Suppressor macrophage treated with lipopolysaccharide for 1 hour (primary cell): ENCODE measurements at regions not wholly inside any gene's neighbourhood (a gene's known extent, or its start where the extent isn't known, plus 50 kb on each side); places are given as distances from the start of the nearest gene placed in this dataset.
A peak's percentile ranks its signal among the peaks of the same experiment; 100 is the strongest.
"Not testable (repeated sequence)": the region's sequence is repeated elsewhere in the genome, so short reads cannot be mapped to it uniquely, and the experiment has no call there.

Experiments
- DNase-seq, 3 donors: peaks; one replicate each; pipeline ENCODE4 v3.0.0-alpha.2; 2020 to 2022

DNA sequence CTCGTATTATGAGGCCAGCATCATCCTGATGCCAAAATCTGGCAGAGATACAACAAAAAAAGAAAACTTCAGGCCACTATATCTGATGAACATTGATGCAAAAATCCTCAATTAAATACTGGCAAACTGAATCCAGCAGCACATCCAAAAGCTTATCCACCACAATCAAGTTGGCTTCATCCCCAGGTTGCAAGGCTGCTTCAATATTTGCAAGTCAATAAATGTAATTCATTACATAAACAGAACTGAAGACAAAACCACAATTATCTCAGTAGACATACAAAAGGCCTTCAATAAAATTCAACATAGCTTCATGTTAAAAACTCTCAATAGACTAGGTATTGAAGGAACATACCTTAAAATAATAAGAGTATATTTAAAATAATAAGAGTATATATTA lies 815.3 kb upstream of the SLITRK1 start:
- DNase-seq, result not testable (repeated sequence)

DNA sequence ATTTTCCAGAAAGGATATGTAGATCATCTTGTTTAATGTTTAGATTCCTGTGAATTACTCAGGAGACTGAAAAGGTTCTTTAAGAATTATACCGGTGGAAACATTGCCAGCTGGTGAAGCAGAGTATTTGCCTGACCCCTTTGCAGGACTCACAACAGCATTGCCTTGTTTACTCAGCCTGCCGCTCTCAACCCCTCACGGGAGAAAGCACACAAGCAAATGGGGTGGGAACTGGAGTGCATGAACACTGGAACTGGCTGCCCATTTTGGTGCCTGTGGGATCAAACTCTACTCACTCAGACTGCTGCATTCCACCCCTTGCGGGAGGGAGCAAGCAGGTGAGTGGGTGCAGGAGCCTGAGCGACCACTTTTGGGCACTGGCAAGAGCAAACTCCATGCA lies 804.7 kb upstream of the SLITRK1 start:
- no peak for DNase-seq

DNA sequence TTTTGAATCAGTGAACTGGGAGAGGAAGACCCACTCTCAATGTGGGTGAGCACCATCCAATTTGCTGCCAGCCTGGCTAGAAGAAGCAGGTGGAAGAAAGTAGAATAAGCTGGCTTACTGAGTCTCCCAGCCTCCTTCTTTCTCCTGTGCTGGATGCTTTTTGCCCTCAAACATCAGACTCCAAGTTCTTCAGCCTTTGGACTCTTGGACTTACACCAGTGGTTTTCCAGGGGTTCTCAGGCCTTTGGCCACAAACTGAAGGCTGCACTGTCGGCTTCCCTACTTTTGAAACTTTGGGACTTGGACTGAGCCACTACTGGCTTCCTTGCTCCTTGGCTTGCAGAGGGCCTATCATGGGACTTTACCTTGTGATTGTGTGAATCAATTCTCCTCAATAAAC lies 804.2 kb upstream of the SLITRK1 start:
- DNase-seq, result no peak

DNA sequence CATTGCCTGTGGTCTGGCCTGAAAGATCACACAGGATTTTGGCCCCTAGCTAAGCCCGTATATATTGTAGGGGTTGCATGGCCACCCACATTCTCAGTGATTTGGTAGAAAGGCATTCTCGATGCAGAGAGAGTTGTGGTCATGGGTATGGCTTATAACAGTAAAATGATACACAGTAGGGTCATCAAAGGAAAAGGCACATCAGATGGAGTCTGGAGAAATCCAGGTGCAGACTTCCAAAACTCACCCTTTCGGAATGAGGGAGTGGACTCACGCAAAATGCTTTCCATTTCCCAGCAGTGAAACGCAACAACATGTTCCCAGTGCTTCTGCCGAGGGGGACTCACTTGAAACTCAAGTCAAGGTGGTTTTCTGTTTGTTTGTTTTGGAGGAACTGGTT lies 802.5 kb upstream of the SLITRK1 start:
- no peak for DNase-seq

DNA sequence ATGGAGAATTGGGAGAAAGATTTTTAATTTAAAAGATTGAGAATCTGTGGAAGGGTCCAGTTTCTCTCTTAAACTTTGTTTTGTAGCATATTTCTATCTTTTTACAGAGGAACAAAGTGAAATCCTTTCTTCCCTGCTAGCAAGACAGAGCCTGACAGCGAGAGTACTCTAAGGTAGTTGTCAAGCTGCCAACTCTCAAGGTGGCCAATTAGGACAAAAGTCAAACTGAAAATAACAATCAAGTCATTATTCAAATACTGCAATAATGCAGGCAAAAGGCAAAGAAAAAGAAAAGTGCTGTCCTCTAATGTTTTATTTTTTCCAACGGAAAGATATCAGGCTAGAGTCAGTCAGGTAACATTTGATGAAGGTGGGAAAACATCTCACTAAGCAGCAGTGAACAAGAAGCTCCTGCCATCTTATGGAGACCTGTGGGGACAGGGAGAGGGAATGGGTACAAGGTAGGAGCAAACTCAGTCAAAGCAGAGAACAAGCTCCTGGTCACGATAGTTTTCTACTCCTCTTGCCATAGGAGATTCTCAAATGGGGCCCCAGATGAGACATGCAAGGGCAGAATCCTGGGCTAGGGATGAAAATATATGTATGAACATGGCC lies 801.9 kb upstream of the SLITRK1 start:
- no peak for DNase-seq

DNA sequence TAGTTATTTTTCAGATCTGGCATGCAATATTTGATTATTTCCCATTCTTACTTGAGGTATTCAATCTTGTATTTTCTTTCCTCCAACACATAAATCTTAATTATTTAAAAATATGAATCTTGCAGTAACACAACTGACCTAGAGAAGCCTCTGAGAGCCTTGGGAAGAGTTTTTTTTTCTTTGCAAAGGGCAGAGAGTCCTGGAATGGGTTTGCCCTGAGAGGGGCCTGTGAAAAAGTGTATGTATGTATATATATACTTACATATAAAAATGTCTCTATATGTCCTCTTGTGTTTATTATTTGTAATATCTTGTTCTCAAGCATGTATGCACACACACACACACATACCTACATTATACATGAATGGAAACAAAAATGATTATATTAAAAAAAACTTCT lies 801.2 kb upstream of the SLITRK1 start:
- no peak for DNase-seq

DNA sequence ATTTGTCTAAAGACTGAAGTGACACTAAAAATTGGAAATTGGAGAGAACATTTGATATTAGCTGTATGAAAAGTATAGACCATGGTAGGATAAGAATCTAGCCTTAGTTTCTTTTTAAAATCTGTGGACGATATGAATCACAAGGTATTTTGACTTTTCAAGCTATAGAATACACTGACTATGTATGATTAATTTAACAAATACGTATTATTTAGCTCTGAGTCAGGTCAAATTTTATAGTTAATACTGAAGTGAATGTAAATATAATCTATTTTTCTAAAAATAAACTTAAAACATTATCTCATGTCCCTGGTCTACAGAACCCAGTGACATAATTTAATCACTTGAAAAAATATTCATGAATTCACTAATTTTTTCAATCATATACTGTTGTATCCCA lies 795.6 kb upstream of the SLITRK1 start:
- DNase-seq, result no peak

DNA sequence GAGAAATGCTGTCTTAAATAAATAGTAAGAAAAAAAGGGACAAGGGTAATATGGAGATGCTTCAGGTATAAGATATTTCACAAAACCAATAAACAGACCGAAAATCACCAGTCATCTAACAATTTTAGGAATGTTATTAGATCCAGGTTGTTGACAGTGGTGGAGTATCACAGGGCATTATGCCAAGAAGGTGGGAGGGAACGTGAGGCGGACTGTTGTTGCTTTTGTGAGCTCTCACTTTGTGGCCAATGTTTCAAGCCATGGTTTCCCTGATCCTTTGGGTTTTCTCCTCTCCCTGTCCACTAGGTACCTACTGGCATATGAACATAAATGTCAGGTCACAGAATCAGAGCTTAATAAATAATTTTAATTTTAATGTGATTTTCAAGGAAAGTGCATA lies 790.3 kb upstream of the SLITRK1 start:
- no peak for DNase-seq

DNA sequence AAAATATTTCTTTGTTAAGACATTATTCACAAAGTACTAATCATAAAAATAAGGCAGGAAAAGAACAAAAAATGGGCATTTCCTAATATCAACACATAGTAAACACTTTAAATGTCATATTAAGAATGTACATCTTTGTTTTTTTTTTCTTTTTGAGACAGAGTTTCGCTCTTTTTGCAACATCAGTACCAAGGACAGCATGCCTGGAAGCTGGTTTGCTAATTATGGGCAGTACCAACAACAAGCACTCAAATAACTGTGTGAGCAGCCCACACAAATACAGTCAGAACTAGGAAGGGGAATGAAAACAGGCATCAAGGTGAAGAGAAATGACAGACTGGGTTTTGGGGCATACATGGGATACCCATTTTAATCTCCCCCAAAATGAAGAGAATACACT lies 788.0 kb upstream of the SLITRK1 start:
- no peak for DNase-seq

DNA sequence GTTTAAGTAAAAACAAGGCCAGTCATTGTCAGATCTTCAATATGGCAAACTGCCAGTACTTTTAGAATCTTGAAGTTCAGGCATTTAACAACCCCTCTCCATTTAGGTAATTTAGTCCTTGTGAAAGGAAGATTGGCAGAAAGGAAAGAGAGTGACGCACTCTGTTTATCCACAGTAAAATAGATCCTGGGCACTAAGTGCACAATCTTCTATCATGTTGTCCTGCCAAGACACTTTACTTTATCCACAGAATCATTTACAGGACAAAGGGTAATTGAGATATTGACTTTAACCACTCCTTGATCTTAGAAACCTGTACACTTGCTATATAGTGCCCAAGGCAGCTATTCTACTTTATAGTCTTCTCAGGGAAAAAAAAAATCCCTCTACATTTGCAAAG lies 786.4 kb upstream of the SLITRK1 start:
- no peak for DNase-seq

DNA sequence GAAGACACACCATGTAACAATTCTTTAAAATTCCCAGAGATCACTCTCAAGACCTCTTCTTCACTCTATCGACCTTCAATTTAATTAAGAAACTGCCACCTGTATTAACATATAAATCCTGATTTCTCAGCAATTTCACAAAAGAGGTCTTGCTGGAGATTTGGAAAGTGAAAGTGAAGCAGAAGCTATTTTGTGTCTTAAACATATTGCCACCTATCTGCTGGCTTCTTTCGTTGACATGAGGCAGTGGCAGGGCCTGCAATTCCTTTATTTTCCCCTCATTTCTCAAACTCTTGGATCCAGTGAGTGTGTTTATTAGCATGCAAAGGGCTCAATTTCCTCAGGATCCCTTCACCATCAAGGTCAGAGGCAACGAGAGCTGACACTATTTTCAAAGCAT lies 780.2 kb upstream of the SLITRK1 start:
- no peak for DNase-seq

DNA sequence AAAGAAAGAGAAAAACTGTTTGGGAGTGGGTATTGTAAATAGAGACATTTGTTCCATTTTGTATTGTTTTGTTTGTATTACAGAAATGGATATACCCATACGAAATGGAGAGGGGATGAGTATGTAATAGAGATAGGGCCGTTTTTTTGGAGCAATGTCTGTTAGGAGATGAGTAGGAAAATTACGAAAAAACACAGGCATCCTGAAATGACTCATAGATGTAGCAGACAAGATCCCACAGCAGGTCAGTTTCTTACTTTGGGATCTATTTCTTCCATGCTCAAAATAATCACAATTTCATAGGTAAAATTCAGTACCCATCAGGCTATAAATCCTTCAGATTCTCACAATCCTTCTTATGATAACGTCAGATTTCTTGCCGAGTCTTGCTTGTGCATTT lies 779.4 kb upstream of the SLITRK1 start:
- no peak for DNase-seq

DNA sequence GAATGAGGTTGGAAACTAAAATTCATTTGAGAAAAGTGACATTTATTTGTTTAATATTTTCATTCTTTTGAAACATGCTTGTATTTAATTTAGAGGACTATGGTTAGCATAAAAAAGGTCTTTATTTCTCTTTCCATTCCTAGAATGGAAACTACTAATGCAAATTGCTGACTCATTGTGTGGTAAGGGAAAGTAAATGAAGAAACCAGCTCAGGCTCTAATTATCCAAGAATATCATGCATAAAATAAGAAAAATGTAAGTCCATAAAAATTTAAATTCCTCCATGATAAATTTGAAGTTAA lies 777.0 kb upstream of the SLITRK1 start:
- DNase-seq, result peak in 2 of 3 donors; percentile 13 to 21

DNA sequence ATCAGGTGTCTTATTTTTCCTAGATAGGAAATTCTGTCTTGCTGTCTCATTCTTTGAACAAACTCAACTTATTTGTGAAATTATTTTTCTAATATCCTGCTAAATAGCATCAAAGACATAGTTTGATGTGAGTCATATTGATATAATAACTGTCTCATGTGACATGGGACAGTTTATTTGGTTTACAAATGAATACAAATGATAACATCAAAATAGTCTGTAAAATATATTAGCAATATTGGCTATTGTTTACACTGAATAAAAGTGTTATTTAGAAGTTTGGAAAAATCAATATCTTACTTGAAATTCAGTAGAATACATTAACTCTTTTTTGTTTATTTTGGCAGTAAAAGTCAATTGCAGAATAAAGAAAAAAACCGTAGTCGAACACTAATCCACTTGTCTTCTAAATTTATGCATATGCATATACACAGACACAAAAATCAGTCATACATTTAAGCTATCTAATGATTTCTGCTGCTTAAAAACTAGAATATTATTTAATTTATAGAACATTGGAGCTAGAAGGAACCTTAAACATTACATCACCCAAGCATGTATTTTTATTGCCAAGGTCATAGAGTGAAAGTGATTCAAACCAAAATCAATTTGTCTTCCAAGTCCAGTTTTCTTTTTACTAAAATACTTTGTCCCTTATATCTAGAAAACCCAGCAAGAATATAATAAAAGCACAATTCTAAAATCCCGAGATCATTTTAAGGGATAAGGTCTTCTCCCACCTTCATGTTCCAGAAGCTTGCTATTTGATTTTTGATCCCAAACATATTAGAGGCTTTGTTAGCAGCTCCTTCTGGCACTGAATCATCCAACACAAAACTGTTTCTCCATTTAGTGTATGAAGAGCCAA lies 776.5 kb upstream of the SLITRK1 start:
- no peak for DNase-seq

DNA sequence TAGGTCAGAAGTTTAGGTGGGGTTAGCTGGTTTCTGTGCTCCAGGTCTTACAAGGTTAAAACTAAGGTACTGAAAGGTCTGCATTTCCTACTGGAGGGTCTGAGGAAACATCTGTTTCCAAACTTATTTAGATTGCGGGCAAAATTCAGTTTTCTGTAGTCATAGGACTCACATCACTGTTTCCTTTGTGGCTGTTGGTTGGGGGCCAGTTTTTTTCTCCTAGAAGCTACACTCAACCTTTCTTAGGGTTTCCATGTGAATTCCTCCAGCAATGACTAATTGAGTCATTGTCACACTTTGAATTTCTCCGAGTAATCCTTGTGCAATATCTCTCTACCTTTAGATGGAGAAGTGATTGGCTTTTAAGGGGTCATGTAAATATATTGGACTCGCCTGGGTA lies 773.4 kb upstream of the SLITRK1 start:
- no peak for DNase-seq

DNA sequence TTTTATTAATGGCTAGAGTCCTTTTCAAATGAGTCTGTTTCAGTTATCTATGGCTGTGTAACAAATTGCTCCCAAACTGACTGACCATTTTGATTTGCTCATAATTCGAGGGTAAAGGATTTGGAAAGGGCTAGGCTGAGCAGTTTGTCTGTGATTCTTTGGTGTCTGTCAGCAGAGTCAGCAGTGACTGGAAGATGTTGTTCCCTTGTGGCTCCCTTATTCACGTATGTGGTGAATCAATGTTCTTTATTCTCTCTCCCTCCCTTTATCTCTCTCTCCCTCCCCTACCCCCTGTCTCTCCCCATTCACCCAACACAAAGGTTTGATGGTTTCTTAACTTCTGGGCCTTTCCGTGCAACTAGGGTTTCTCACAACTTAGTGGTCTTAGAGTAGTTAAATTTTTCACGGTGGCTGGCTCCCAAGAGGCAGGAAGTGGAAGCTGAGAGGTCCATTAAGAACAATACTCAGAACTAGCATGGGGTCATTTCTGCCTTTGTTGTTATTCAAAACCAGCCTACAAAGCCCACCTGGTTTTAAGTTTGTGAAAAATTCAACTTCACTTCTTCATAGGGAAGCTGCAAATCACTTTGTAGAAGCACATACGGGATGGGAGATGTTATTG lies 772.5 kb upstream of the SLITRK1 start:
- DNase-seq, result no peak

DNA sequence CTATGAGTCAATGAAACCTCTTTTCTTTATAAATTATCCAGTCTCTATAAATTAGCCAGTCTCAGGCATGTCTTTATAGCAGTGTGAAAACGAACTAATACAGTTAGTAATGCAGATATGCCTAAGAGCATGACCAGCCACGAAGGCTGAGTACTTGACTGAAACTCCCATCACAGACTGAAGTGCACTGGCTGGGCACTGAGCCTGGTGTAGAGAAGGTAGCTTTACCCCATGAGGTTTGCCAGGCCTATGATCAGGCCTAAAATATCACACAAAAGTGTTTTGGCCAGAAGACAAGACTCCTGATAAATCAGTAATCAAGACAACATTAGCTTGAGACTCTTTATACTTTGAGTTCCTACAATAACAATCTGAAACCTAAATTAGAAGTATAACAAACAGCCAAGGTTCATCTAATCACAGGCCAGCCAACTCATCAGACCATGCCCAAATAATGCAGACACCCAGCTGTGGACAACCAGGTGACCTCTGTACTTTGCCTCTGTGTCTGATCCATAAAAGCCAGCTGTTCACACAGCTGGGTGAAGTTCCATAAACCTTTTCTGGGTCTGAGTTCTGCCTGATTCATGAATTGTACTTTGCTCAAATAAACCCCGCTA lies 771.8 kb upstream of the SLITRK1 start:
- no peak for DNase-seq

DNA sequence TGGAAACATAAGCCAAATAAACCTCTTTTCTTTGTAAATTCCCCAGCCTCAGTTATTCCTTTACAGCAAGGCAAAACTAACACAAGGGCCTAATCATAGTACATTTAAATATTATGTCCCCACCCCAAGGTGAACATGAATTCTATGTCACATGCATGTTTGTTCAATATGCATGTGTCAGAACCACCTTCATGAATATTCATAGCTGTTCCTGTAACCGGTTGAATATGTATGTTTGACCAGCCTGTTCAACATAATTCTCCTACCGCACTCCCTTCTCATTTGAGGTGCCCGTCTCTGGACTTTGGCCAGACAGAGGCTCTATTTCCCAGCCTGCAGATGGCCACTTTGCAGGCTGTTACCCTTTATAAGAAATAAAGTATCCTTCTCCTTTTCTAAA lies 769.4 kb upstream of the SLITRK1 start:
- no peak for DNase-seq

DNA sequence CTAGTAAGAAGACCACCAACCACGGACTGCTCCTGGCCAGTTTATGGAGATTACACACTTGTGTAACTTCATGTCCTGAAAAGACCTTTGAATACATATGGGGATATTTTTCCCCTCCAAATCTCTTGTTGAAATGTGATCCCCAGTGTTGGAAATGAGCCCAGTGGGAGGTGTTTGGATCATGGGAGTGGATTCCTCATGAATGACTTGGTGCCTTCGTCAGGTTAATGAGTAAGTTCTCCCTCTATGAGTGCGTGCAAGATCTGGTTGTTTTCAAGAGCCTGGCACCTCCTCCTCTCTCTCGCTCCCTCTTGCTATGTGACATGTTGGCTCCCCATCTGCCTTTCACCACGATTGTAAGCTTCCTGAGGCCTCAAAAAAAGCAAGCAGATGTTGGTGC lies 769.0 kb upstream of the SLITRK1 start:
- DNase-seq, result no peak

DNA sequence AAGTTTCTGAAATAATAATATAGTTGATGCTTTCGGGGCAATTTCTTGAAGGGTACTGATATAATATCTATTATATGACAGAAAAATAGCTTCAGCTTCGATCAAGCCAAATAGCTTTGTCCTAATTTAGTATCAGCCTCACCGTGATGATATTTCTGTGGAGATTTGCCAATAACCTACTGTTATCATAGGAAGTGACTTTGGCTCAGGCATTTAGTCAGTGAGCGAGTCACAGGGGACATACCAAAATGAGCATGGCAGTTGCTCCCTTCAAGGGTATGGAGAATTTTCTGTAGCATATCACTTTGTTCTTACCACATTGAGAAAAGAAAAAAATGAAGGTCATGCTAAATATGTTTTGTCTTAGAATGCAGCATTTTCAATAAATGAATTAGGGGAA lies 767.6 kb upstream of the SLITRK1 start:
- peak; percentile 14 to 31 (median 17) for DNase-seq

DNA sequence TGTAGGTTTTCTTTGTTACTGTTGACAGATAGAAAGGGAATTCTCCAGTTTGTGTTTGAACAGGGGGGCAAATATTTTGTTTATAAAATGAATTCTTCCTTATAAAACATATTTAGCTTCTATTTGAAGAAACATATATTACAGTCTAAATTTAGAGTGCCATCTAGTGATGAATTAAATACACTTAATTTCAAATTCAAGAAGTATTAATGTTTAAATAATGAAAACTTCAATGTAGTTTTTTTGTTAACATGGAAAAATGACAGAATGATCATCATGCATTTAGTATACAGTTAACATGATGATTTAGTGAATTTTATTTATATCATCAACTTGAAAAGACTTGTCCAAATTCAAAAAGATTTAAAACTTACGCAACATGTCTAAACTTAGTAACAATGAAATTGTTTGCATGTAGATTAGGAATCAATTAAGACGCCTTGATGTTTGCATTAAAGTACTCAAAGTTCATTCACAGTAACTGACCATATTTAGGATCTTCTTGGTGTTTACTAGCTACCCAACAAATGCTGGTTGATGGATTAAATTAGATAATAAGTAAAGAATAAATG lies 765.9 kb upstream of the SLITRK1 start:
- DNase-seq, result peak in 2 of 3 donors; percentile 39 to 43

DNA sequence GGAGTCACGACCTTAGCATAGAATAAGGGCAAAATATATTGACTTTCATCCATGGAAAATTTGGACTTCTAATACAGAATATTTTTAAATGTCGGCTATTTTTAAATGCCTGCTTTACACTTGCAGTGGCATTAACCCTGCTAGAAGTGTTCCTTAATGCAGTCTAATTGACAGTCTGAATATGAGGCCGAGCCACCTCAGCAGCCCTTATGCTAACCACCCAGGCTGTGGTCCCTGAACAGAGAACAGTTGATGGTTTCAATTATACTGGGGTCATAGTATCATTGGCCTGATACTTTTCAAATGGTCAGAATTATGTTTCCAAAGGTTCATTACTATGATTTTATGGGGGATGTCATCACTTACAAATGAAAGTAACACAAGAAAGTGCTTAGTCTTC lies 764.7 kb upstream of the SLITRK1 start:
- DNase-seq, result no peak

DNA sequence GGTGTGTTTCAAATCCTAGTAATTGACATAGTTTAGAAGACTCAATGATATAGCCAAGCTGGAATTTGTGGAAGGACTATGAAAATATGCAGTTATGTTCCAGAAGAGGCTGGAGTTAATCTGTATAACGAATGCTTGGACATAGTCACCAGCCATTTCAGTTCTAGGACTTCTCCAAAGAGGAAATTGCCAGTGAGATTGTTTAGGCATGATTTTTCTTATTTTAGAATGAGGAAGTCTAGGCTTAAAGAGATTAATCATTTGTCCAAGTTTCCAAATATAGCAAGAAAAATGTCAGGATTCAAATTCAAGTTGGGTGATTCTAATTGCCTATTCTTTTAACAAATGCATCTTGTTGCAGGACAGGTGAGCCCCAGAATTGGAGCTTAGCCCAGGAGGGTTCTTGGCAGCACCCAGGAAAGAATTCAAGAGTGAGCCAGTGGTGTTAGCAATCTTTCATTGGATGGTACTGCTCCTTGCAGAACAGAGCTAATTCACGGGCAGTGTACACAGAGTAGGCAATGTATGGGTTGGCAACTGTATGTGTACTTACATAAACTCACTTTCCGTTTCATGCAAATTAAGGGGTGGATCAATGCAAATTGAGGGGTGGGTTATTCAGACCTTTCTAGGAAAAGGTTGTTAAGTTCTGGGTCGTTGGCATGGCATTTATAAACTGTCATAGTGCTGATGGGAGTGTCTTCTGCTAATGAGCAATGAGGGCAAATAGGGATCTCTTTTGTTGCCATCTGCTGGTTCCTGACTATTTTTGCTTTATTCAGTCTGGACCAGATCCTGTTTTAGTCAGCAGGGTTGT lies 763.1 kb upstream of the SLITRK1 start:
- peak; percentile 35 to 73 (median 66) for DNase-seq
